ENCODE measurements at regions not wholly inside any gene's neighbourhood (a gene's known extent, or its start where the extent isn't known, plus 50 kb on each side); places are given as distances from the start of the nearest gene placed in this dataset.

DNA sequence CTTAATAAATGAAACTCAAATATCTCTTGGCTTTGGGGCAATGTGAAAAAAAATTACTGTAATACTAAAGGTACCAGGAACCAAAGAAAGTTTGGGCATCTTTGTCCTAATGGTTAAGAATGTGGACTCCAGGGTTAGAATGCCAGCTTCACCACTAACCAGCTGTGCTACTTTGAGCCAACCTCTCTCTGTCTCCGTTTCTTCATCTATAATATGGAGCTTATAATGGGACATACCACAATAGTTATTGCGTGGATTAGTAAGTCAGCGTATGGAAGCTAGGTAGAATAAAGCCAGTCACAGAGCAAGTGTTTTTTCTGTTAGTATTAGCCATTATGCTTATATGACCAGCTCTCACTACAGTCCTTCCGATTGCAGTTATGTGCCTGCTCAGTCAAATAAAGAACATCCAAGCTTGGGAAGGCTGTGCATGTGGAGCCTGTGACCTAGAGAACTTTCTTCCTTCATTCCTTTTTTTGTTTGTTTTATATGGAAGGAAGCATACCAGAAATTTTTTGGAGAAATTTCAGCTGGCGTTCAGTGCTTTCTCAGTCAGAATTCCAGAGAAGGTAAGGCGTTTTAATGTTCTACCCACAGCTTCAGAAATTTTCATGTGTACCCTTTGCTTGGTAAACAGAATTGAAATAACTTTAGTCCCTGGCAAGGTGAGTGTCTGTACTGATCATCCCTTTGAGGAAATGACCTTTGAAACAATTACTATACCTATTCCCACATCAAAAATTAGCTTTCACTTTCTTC is 114.0 kb upstream of the RND3 start:
- H3K27ac ChIP-seq (ENCODE audit: low read depth), result no peak overlapping the region
- no peak for TF ChIP-seq NANOG (IDR thresholded peaks at IDR 0.05; ENCODE audit: borderline replicate concordance)
- TF ChIP-seq, protein P1, sequence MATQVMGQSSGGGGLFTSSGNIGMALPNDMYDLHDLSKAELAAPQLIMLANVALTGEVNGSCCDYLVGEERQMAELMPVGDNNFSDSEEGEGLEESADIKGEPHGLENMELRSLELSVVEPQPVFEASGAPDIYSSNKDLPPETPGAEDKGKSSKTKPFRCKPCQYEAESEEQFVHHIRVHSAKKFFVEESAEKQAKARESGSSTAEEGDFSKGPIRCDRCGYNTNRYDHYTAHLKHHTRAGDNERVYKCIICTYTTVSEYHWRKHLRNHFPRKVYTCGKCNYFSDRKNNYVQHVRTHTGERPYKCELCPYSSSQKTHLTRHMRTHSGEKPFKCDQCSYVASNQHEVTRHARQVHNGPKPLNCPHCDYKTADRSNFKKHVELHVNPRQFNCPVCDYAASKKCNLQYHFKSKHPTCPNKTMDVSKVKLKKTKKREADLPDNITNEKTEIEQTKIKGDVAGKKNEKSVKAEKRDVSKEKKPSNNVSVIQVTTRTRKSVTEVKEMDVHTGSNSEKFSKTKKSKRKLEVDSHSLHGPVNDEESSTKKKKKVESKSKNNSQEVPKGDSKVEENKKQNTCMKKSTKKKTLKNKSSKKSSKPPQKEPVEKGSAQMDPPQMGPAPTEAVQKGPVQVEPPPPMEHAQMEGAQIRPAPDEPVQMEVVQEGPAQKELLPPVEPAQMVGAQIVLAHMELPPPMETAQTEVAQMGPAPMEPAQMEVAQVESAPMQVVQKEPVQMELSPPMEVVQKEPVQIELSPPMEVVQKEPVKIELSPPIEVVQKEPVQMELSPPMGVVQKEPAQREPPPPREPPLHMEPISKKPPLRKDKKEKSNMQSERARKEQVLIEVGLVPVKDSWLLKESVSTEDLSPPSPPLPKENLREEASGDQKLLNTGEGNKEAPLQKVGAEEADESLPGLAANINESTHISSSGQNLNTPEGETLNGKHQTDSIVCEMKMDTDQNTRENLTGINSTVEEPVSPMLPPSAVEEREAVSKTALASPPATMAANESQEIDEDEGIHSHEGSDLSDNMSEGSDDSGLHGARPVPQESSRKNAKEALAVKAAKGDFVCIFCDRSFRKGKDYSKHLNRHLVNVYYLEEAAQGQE (IDR thresholded peaks at IDR 0.05; ENCODE audit: unreplicated experiment), result no peak
- TF ChIP-seq ZNF331 (CRISPR knock-in tag; IDR thresholded peaks at IDR 0.05; ENCODE audit: low read depth), result no peak
- no peak for TF ChIP-seq STAT1 (IDR thresholded peaks at IDR 0.05; ENCODE audit: unreplicated experiment)
- TF ChIP-seq POLR2AphosphoS5 (IDR thresholded peaks at IDR 0.05; ENCODE audit: low read depth), result no peak
- TF ChIP-seq, protein P2, sequence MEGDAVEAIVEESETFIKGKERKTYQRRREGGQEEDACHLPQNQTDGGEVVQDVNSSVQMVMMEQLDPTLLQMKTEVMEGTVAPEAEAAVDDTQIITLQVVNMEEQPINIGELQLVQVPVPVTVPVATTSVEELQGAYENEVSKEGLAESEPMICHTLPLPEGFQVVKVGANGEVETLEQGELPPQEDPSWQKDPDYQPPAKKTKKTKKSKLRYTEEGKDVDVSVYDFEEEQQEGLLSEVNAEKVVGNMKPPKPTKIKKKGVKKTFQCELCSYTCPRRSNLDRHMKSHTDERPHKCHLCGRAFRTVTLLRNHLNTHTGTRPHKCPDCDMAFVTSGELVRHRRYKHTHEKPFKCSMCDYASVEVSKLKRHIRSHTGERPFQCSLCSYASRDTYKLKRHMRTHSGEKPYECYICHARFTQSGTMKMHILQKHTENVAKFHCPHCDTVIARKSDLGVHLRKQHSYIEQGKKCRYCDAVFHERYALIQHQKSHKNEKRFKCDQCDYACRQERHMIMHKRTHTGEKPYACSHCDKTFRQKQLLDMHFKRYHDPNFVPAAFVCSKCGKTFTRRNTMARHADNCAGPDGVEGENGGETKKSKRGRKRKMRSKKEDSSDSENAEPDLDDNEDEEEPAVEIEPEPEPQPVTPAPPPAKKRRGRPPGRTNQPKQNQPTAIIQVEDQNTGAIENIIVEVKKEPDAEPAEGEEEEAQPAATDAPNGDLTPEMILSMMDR (conservative IDR thresholded peaks at IDR 0.05; ENCODE audit: low read depth in 2 of 2), result no peak
- no peak for TF ChIP-seq JUNB (IDR thresholded peaks at IDR 0.05; ENCODE audit: unreplicated experiment)
- TF ChIP-seq ZNF114 (CRISPR knock-in tag; IDR thresholded peaks at IDR 0.05), result no peak
- Mint-ChIP-seq H3K4me1 (0 out of 3 replicates have a peak, but pooled peaks cover under 1% of the 10 kb centered on the region), H3K36me3 (ENCODE audit: low read depth) (peaks cover 2% of the 10 kb centered on the region; the same call in 1 of the 3 replicates), H3K27me3 (ENCODE audit: insufficient read depth, low read depth, poor library complexity) (peaks cover 1% of the 10 kb centered on the region), H3K27ac (no peak overlapping the region), H3K4me3 (no peak overlapping the region), H3K9me3 (no peaks in the 10 kb centered on the region)
- H3K4me1 ChIP-seq (ENCODE audit: insufficient read depth), result no peaks in the 10 kb centered on the region
- no peaks in the 10 kb centered on the region for H3K27me3 ChIP-seq (ENCODE audit: insufficient read depth)
- no peak overlapping the region for H3K4me2 ChIP-seq
- DNase-seq (ENCODE audit: low spot score) (no peak), ATAC-seq (no peak)
- H3K79me2 ChIP-seq (replicated peaks; ENCODE audit: insufficient read depth), result no peaks in the 10 kb centered on the region
- no peaks in the 10 kb centered on the region for H3F3A ChIP-seq (replicated peaks; ENCODE audit: low read depth)
- no peaks in the 10 kb centered on the region for H4K20me1 ChIP-seq (replicated peaks; ENCODE audit: insufficient read depth)
- no peak overlapping the region for H2AFZ ChIP-seq
- no peak overlapping the region for H3K4me3 ChIP-seq
- no peaks in the 10 kb centered on the region for H3K36me3 ChIP-seq (ENCODE audit: insufficient read depth)
- no peaks in the 10 kb centered on the region for H3K9me2 ChIP-seq (ENCODE audit: insufficient read depth)

DNA sequence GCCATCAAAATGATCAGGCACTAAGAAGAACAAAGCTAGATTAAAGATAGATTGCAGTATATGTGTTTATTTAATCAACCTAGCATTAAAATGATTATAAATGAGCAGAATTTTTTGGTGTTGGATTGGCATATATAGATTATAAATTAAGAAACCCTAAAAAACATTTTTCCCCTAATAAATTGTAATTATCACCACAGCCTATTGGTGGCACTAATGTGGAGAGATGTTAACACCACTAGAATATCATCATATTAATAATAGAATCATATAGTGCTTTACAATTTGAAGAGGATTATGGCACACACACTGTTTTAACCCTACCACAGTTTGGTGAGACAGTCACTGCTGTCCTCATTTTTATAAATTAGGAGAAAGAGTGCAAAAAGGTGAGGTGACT is 112.4 kb upstream of the RND3 start:
- H3K36me3 Mint-ChIP-seq (ENCODE audit: low read depth), result peaks cover 2% of the 10 kb centered on the region; the same call in 1 of the 3 replicates
- H3K79me2 ChIP-seq (replicated peaks; ENCODE audit: insufficient read depth), result no peaks in the 10 kb centered on the region
- no peaks in the 10 kb centered on the region for H3K27me3 Mint-ChIP-seq (ENCODE audit: insufficient read depth, low read depth, poor library complexity)
- H3K4me1 ChIP-seq (ENCODE audit: insufficient read depth), result no peaks in the 10 kb centered on the region
- H3K36me3 ChIP-seq (ENCODE audit: insufficient read depth), result no peaks in the 10 kb centered on the region
- no peak overlapping the region for H3K27ac ChIP-seq (ENCODE audit: low read depth)
- no peaks in the 10 kb centered on the region for H3F3A ChIP-seq (replicated peaks; ENCODE audit: low read depth)
- H3K4me3 ChIP-seq, result no peak overlapping the region
- H4K20me1 ChIP-seq (replicated peaks; ENCODE audit: insufficient read depth), result no peaks in the 10 kb centered on the region
- no peak for ATAC-seq
- no peak overlapping the region for H2AFZ ChIP-seq
- no peaks in the 10 kb centered on the region for H3K4me1 Mint-ChIP-seq
- H3K4me3 Mint-ChIP-seq, result no peak overlapping the region
- no peaks in the 10 kb centered on the region for H3K9me2 ChIP-seq (ENCODE audit: insufficient read depth)
- no peaks in the 10 kb centered on the region for H3K27me3 ChIP-seq (ENCODE audit: insufficient read depth)
- DNase-seq (ENCODE audit: low spot score), result no peak
- H3K9me3 Mint-ChIP-seq, result no peaks in the 10 kb centered on the region
- H3K27ac Mint-ChIP-seq, result no peak overlapping the region
- no peak overlapping the region for H3K4me2 ChIP-seq
- TF ChIP-seq CREB1 (CRISPR knock-in tag; IDR thresholded peaks at IDR 0.05; ENCODE audit: low read depth) (no peak), POLR2AphosphoS5 (IDR thresholded peaks at IDR 0.05; ENCODE audit: low read depth) (no peak)
- TF ChIP-seq, protein P2 (conservative IDR thresholded peaks at IDR 0.05; ENCODE audit: low read depth in 2 of 2), result peak in 1 of 2 experiments; percentile 23; a peak in 3 of 4 replicates

Data from GM23338 (cell line).